DOHH2 (cell line): ENCODE measurements at regions not wholly inside any gene's neighbourhood (a gene's known extent, or its start where the extent isn't known, plus 50 kb on each side); places are given as distances from the start of the nearest gene placed in this dataset.

Experiments
- EZH2phosphoT487 ChIP-seq: fragments of 200-600 bp; sonication (generic); IDR thresholded peaks from 2 replicates; pipeline ENCODE4 v1.6.1; 2017; ENCODE audit warnings: borderline replicate concordance, mild to moderate bottlenecking, antibody characterized with exemption, low read length, moderate library complexity, mixed read lengths
- TF ChIP-seq, protein P1 (sequence below): fragments of 200-600 bp; sonication (generic); IDR thresholded peaks from one replicate; pipeline ENCODE4 v1.5.1; 2014; ENCODE audit warnings: antibody characterized with exemption, mild to moderate bottlenecking, low read depth, low read length; ENCODE audit not compliant: poor library complexity, severe bottlenecking

DNA sequence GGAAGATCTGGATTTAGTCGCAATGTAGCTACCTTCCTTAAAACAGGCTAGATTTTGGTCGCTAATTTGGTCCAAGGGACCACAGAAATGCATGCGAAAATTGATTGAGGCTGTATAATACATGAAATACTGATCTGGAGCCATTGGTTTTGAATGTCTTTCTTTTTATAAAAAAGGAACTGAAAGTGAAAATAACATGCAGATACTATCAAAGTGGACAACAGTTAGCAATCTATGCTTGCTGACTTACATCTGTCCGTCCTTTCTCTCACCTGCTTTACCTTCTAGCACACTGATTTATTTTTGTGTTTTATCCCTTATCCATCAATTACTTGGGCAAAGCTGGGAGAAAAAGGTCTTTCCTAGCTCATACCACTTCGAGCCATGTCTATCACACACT lies 1459.8 kb upstream of the ACVR2A start:
- TF ChIP-seq, protein P1, sequence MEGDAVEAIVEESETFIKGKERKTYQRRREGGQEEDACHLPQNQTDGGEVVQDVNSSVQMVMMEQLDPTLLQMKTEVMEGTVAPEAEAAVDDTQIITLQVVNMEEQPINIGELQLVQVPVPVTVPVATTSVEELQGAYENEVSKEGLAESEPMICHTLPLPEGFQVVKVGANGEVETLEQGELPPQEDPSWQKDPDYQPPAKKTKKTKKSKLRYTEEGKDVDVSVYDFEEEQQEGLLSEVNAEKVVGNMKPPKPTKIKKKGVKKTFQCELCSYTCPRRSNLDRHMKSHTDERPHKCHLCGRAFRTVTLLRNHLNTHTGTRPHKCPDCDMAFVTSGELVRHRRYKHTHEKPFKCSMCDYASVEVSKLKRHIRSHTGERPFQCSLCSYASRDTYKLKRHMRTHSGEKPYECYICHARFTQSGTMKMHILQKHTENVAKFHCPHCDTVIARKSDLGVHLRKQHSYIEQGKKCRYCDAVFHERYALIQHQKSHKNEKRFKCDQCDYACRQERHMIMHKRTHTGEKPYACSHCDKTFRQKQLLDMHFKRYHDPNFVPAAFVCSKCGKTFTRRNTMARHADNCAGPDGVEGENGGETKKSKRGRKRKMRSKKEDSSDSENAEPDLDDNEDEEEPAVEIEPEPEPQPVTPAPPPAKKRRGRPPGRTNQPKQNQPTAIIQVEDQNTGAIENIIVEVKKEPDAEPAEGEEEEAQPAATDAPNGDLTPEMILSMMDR = no peak
- TF ChIP-seq EZH2phosphoT487 = no peak
